GM12801 (cell line): ENCODE measurements at regions not wholly inside any gene's neighbourhood (a gene's known extent, or its start where the extent isn't known, plus 50 kb on each side); places are given as distances from the start of the nearest gene placed in this dataset.

Source experiments
- CTCF ChIP-seq: IDR thresholded peaks from one replicate; pipeline ENCODE4 v1.5.1; 2011; ENCODE audit warnings: control low read depth; ENCODE audit not compliant: insufficient read length; ENCODE audit errors: extremely low read depth

GRCh38 chr6:41492261-41492891 is 53.8 kb upstream of the FOXP4 start:
- TF ChIP-seq CTCF: no peak

- TF ChIP-seq CTCF: no peak
These were observed 51.7 kb upstream of the FOXP4 start for GRCh38 chr6:41494212-41495110.
